Erythroblast (primary cell): ENCODE measurements at regions not wholly inside any gene's neighbourhood (a gene's known extent, or its start where the extent isn't known, plus 50 kb on each side); places are given as distances from the start of the nearest gene placed in this dataset.
"Not testable (repeated sequence)": the region's sequence is repeated elsewhere in the genome, so short reads cannot be mapped to it uniquely, and the experiment has no call there.

Experiments used
- DNase-seq, 2 experiments: peaks; one replicate each; lab custom pipeline; 2025; lab: John Stamatoyannopoulos, UW
- GATA1 ChIP-seq: IDR thresholded peaks from 2 replicates; pipeline ENCODE4 v1.6.1; 2011; ENCODE audit warnings: low read depth, mild to moderate bottlenecking, control low read depth, low read length, moderate library complexity
- POLR2A ChIP-seq: IDR thresholded peaks from 2 replicates; pipeline ENCODE4 v1.6.1; 2011; ENCODE audit warnings: mild to moderate bottlenecking, low read length

- DNase-seq = no peak
- TF ChIP-seq GATA1 (no peak), POLR2A (no peak)
These were observed 158.4 kb upstream of the MPDZ start for GRCh38 chr9:13437866-13438265.

GRCh38 chr9:13436591-13436990 is 157.1 kb upstream of the MPDZ start:
- TF ChIP-seq POLR2A = no peak
- no peak for TF ChIP-seq GATA1
- DNase-seq = no peak

- DNase-seq = not testable (repeated sequence)
These were observed 154.0 kb upstream of the MPDZ start for GRCh38 chr9:13433453-13433852.

GRCh38 chr9:13432904-13433303 is 153.4 kb upstream of the MPDZ start:
- DNase-seq = no peak
- TF ChIP-seq GATA1 (no peak), POLR2A (no peak)

GRCh38 chr9:13431692-13432091 is 152.2 kb upstream of the MPDZ start:
- TF ChIP-seq GATA1 (no peak), POLR2A (no peak)
- DNase-seq = no peak

- DNase-seq = no peak
- TF ChIP-seq GATA1 = no peak
- no peak for TF ChIP-seq POLR2A
These were observed 151.7 kb upstream of the MPDZ start for GRCh38 chr9:13431222-13431536.

- TF ChIP-seq GATA1 = no peak
- no peak for TF ChIP-seq POLR2A
- DNase-seq = no peak
These were observed 151.1 kb upstream of the MPDZ start for GRCh38 chr9:13430368-13431221.

GRCh38 chr9:13429301-13430190 is 150.1 kb upstream of the MPDZ start:
- no peak for DNase-seq
- no peak for TF ChIP-seq POLR2A
- no peak for TF ChIP-seq GATA1

GRCh38 chr9:13428766-13429165 is 149.3 kb upstream of the MPDZ start:
- TF ChIP-seq GATA1 (no peak), POLR2A (no peak)
- DNase-seq = no peak

- TF ChIP-seq GATA1 = no peak
- no peak for TF ChIP-seq POLR2A
- DNase-seq = peak; percentile 53 to 72
These were observed 148.1 kb upstream of the MPDZ start for GRCh38 chr9:13427587-13427986.

GRCh38 chr9:13426606-13427005 is 147.1 kb upstream of the MPDZ start:
- DNase-seq = no peak
- TF ChIP-seq POLR2A = no peak

GRCh38 chr9:13424872-13425271 is 145.4 kb upstream of the MPDZ start:
- no peak for DNase-seq

GRCh38 chr9:13424204-13424603 is 144.7 kb upstream of the MPDZ start:
- TF ChIP-seq GATA1 (no peak), POLR2A (no peak)
- no peak for DNase-seq

More at GRCh38 chr9:13424872-13425271, 145.4 kb upstream of the MPDZ start:
- no peak for TF ChIP-seq POLR2A
- no peak for TF ChIP-seq GATA1

- DNase-seq = no peak
- TF ChIP-seq POLR2A = no peak
- TF ChIP-seq GATA1 = no peak
These were observed 134.9 kb upstream of the MPDZ start for GRCh38 chr9:13414349-13414748.

- no peak for DNase-seq
- no peak for TF ChIP-seq POLR2A
- no peak for TF ChIP-seq GATA1
These were observed 132.8 kb upstream of the MPDZ start for GRCh38 chr9:13412331-13412730.

- no peak for TF ChIP-seq GATA1
- TF ChIP-seq POLR2A = no peak
- DNase-seq = no peak
These were observed 132.3 kb upstream of the MPDZ start for GRCh38 chr9:13411791-13412190.
